Fibroblast of lung (primary cell): ENCODE measurements at regions not wholly inside any gene's neighbourhood (a gene's known extent, or its start where the extent isn't known, plus 50 kb on each side); places are given as distances from the start of the nearest gene placed in this dataset.

Experiments used
- EZH2 ChIP-seq: IDR thresholded peaks from 2 replicates; pipeline ENCODE4 v1.5.1; 2012; ENCODE audit warnings: low read length, control low read depth, mild to moderate bottlenecking; ENCODE audit errors: missing control alignments
- TF ChIP-seq, protein P1 (sequence below), 2 donors: IDR thresholded peaks in 1 of 2; conservative IDR thresholded peaks in 1 of 2; 1 replicate in 1 of 2; 2 replicates in 1 of 2; pipeline ENCODE4 v1.5.1; 2011 to 2012; ENCODE audit warnings: low read length in 2 of 2, control low read depth in 1 of 2, inconsistent platforms in 1 of 2, low read depth in 1 of 2, mild to moderate bottlenecking in 1 of 2

DNA sequence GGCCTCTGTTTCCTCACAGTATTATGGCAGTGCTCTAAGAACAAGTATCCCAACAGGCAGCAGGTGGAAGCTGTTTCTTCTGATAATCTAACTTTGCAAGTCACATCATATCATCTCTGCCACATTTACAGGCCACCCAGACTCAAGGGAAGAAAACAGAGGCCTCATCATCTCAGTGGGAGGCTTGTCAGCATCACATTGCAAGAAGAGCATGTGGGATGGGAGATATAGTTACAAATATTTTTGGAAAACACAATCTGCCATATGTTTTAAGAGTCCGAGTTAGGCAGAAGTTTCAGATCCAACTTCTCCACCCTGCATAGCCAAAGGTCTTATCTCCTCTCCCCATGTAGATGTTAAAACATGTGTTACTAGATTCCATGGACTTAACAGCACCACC lies 130.4 kb upstream of the PDE1C start:
- TF ChIP-seq, protein P1, sequence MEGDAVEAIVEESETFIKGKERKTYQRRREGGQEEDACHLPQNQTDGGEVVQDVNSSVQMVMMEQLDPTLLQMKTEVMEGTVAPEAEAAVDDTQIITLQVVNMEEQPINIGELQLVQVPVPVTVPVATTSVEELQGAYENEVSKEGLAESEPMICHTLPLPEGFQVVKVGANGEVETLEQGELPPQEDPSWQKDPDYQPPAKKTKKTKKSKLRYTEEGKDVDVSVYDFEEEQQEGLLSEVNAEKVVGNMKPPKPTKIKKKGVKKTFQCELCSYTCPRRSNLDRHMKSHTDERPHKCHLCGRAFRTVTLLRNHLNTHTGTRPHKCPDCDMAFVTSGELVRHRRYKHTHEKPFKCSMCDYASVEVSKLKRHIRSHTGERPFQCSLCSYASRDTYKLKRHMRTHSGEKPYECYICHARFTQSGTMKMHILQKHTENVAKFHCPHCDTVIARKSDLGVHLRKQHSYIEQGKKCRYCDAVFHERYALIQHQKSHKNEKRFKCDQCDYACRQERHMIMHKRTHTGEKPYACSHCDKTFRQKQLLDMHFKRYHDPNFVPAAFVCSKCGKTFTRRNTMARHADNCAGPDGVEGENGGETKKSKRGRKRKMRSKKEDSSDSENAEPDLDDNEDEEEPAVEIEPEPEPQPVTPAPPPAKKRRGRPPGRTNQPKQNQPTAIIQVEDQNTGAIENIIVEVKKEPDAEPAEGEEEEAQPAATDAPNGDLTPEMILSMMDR (conservative IDR thresholded peaks at IDR 0.05 in 1 of 2, IDR thresholded peaks at IDR 0.05 in 1 of 2; ENCODE audit: low read depth in 1 of 2, low read length in 2 of 2) = no peak
- TF ChIP-seq EZH2 = no peak
